Adrenal gland (tissue), 5 donors: ENCODE measurements at regions not wholly inside any gene's neighbourhood (a gene's known extent, or its start where the extent isn't known, plus 50 kb on each side); places are given as distances from the start of the nearest gene placed in this dataset.

Source experiments
- CTCF ChIP-seq, 6 experiments: fragments of 450-650 bp in 4 of 6; fragments of 200-600 bp in 2 of 6; sonication (generic) in 1 of 6; IDR thresholded peaks; 1 replicate in 5 of 6; 2 replicates in 1 of 6; pipeline versions ENCODE4 v1.5.1 to v1.8.0; 2016 to 2021; ENCODE audit warnings: antibody characterized with exemption in 6 of 6, mild to moderate bottlenecking in 2 of 6, moderate library complexity in 1 of 6
- POLR2A ChIP-seq, 2 donors: fragments of 450-650 bp; IDR thresholded peaks; one replicate each; pipeline ENCODE4 v1.6.1; 2017; ENCODE audit warnings: antibody characterized with exemption in 2 of 2, mild to moderate bottlenecking in 2 of 2, moderate library complexity in 1 of 2
- donor health status: DM: no; HTN: no; CAD: no.

- TF ChIP-seq POLR2A (IDR thresholded peaks at IDR 0.05), result no peak
- no peak for TF ChIP-seq CTCF (IDR thresholded peaks at IDR 0.05)
These were observed 322.0 kb downstream of the ABCC12 start for GRCh38 chr16:47833771-47834170.
